ENCODE measurements at regions not wholly inside any gene's neighbourhood (a gene's known extent, or its start where the extent isn't known, plus 50 kb on each side); places are given as distances from the start of the nearest gene placed in this dataset.

DNA sequence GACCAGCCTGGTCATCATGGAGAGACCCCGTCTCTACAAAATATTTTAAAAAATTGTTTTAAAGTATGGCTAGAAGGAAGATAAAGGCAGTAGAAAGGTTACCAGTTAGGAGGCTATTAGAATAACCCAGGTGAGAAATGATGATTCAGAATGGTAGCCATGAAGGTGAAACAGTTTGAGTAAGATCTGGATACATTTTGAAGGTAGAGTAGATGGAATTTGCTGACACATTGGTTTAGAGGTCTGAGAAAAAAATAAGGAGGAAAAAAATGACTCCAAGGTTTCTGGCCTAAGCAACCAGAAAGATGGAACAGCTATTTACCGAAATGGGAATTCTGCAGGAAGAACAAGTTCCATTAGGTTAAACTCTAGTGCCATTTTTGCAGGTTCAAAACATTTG is 167.9 kb upstream of the TAB2 start:
- no peak for DNase-seq

DNA sequence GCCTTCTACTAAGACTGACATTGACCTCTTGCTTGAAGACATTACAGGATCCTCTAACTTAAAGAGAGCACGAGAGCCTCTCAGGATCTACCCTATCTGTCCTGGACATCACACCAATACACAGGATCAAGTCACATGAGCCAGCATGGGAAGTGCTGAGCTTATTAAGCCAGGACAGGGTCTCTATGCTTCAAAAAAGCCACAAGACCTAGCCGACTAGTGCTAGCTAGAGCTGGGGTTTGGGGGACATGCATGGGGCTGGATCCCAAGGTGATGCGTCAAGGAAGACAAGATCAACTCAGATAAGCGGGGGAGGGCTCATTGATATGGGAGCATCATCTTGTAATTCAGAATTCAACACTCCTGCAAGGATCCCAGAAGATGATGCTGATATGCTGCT is 167.2 kb upstream of the TAB2 start:
- DNase-seq, result no peak

DNA sequence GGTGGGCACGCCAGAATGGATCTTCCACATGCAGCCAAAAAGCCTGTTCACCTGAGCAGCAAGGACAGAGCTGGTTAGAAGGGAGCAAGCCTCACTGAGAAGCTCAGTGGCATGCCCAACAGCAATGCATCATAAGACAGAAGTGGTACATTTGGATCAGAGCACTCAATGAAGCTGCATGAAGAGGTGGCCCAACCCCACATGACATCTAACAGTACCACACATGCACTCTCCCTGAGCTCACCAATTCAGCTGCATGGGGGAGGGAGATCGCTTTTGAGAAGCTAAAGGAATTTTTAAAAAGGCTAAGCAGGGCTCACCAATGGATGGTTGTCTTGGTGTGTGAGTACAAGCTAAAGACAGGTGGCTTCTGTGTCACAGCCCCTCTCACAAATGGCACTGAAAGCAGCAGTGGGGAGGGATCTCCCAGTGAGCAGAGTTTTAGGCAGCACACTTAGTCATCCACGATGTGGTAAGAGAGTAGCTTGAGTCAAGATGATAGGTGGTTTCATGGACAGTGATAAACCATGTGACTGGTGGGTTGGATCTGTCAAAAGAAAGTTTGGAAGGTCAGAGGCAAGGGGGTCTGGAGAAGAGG is 166.6 kb upstream of the TAB2 start:
- no peak for DNase-seq

GRCh38 chr6:149152521-149152920 is 165.0 kb upstream of the TAB2 start:
- DNase-seq, result no peak

DNA sequence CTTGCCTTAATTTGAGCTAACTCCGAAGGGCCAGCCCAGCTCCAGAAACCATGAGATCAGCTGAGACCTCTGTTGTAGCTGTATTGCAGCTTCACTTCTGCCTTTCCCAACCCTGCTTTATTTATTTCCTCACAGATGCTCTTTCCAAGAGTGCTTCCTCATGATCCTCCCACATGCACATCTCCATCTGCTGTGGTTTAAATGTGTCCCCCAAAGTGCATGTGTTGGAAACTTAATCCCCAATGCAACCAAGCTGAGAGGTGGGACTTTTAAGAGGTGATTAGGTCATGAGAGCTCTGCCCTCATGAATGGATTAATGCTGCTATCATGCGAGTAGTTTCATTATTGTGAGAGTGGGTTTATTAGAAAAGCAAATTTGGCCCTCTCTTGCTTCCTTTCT is 164.4 kb upstream of the TAB2 start:
- DNase-seq, result peak in 8 of 58 donors; percentile 4 to 40 (median 16)

GRCh38 chr6:149153693-149154092 is 163.8 kb upstream of the TAB2 start:
- DNase-seq, result peak in 1 of 58 donors; percentile 2

- DNase-seq, result no peak
Measured at GRCh38 chr6:149154261-149154821, 163.2 kb upstream of the TAB2 start.

DNA sequence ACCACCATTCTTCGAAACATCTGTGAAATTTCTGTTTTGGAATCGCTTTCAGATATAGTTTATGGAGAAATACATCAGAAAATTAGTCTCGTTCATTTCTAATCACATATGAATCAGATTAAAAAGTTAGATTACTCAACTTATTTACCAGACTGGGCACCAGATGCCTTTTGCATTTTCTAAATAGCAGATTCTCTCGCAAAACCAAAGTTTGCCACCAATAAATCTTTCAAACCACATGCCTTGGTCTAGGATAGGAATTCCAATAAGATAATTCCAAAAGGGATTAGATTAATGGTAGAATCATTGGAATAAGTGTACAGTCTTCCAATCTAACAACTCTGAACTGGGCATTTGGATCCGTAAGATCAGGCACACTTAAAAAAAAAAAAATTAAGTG is 160.4 kb upstream of the TAB2 start:
- DNase-seq, result no peak

DNA sequence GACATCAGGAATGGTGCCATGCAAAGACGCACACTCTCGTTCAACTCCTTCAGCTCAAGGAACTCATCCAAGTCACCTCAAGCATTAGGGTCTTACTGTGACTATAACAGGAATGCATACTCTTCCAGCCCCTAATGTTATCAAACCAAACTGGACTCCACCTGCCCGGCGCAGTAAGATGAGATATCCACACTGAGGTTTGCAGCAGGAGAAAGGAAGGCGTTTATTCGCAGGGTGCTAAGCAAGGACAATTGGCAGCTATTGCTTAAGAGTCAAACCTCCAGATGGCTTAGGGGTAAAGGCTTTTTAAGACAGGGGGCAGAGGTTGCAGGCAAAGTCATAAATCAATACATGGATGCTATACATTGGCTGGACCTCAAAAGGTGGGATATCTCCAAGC is 159.4 kb upstream of the TAB2 start:
- DNase-seq, result no peak

DNA sequence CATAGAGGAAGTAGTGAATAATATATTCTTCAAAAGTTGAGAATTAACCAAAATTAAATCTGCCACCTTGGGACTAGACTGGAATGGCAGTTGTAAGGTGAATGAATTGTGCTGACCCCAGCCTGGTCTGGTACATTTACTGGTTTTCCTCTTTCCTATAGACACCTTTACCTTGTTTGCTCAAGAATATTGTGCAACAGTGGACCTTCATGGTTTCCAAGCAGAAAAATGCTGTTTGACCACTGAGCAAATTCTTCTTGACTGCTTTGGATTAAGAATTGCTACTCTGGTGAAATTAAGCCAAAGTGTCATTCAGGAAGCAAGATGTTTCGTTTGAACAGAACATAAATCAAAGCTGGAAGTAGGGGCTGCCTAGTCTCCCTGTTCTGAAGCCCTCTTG is 156.6 kb upstream of the TAB2 start:
- DNase-seq, result no peak

GRCh38 chr6:149162924-149163323 is 154.6 kb upstream of the TAB2 start:
- no peak for DNase-seq

- DNase-seq, result no peak
Measured at GRCh38 chr6:149164199-149164750, 153.2 kb upstream of the TAB2 start.

DNA sequence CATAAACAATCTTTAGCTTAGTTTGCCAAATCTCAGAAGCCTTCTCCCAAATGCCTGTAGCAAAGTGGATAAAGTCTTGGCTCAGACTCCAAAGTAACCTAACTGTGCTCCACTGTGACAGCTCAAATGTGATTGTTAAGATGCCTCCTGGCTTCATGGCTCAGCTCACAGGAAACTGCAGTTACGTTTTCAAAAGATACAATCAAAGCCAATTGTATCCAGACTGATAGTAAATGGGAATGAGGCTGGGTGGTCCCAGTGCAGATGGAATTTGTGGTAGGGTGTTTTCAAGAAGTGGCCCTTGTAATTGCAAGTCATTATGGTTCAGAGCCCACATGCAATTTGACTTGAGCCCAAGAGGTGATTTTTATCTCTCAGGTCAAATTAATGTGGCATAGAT is 151.2 kb upstream of the TAB2 start:
- no peak for DNase-seq

GRCh38 chr6:149166747-149167146 is 150.8 kb upstream of the TAB2 start:
- DNase-seq, result no peak

- DNase-seq, result no peak
Measured at GRCh38 chr6:149168968-149169367, 148.5 kb upstream of the TAB2 start.

GRCh38 chr6:149169761-149170511 is 147.6 kb upstream of the TAB2 start:
- DNase-seq, result peak in 1 of 58 donors; percentile 5

GRCh38 chr6:149170564-149171452 is 146.7 kb upstream of the TAB2 start:
- DNase-seq, result no peak

GRCh38 chr6:149173222-149173621 is 144.3 kb upstream of the TAB2 start:
- DNase-seq, result no peak

- DNase-seq, result no peak
Measured at GRCh38 chr6:149174962-149175361, 142.6 kb upstream of the TAB2 start.

DNA sequence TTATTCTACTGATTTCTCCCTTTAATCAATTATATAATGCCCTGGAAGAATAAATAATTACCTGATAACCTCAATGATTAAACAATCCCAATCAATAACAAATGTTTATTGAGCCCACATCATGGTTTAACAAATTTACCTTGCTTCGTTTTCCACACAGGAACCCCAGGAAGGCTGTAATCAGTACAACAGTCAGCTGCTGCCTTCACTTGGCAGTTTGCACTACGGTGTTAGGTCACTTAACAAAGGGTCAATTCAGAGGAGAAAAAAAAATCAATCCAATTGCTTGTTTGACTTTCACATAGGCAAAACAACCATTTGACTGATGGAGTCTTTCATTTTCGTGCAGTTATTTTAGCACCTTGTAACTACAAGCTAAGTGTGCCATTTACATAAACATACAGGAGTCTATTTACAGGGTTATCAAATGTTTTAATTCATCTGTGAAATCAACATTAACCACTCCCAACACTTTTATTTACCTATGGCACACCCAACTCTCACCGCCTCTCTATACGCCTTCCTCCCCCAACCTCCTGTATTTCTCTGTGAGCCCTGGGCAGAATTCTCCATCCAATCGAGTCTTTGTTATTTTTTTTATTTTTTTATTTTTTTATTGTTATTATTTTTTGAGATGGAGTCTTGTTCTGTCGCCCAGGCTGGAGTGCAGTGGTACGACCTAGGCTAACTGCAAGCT is 140.4 kb upstream of the TAB2 start:
- no peak for DNase-seq

GRCh38 chr6:149179431-149179830 is 138.1 kb upstream of the TAB2 start:
- DNase-seq, result no peak
